H9 (cell line): ENCODE measurements at regions not wholly inside any gene's neighbourhood (a gene's known extent, or its start where the extent isn't known, plus 50 kb on each side); places are given as distances from the start of the nearest gene placed in this dataset.

Experiments
- DNase-seq: peaks from one replicate; pipeline ENCODE4 v3.0.0-alpha.2; 2017
- H2AFZ ChIP-seq: one replicate; pipeline ENCODE4 v1.6.1; 2013; ENCODE audit warnings: mild to moderate bottlenecking, low read length, control low read depth, moderate library complexity
- H2AK5ac ChIP-seq: 2 replicates; pipeline ENCODE4 v1.6.1; 2013; ENCODE audit warnings: low read length, control low read depth, mixed read lengths; ENCODE audit not compliant: insufficient read length
- H2BK120ac ChIP-seq: one replicate; pipeline ENCODE4 v1.6.1; 2013; ENCODE audit warnings: low read depth, mild to moderate bottlenecking, low read length, control low read depth, inconsistent platforms; ENCODE audit not compliant: poor library complexity, severe bottlenecking
- H2BK12ac ChIP-seq: 2 replicates; pipeline ENCODE4 v1.6.1; 2013; ENCODE audit warnings: low read length, control low read depth, mixed read lengths, low read depth; ENCODE audit not compliant: insufficient read length
- H2BK15ac ChIP-seq: 2 replicates; pipeline ENCODE4 v1.6.1; 2013; ENCODE audit warnings: low read depth, low read length, control low read depth
- H2BK20ac ChIP-seq: one replicate; pipeline ENCODE4 v1.6.1; 2013; ENCODE audit warnings: low read depth, mild to moderate bottlenecking, low read length, control low read depth, inconsistent platforms; ENCODE audit not compliant: poor library complexity, severe bottlenecking
- H2BK5ac ChIP-seq: 2 replicates; pipeline ENCODE4 v1.6.1; 2013; ENCODE audit warnings: low read length, control low read depth, mixed read lengths; ENCODE audit not compliant: insufficient read length
- H3K14ac ChIP-seq: 2 replicates; pipeline ENCODE4 v1.6.1; 2013; ENCODE audit warnings: low read length, control low read depth; ENCODE audit not compliant: insufficient read depth
- H3K18ac ChIP-seq: 2 replicates; pipeline ENCODE4 v1.6.1; 2013; ENCODE audit warnings: low read depth, mild to moderate bottlenecking, mixed read lengths, low read length, control low read depth; ENCODE audit not compliant: insufficient read length
- H3K23ac ChIP-seq: 2 replicates; pipeline ENCODE4 v1.6.1; 2013; ENCODE audit warnings: low read length, control low read depth, mixed read lengths, low read depth; ENCODE audit not compliant: insufficient read length
- H3K23me2 ChIP-seq: 2 replicates; pipeline ENCODE4 v1.6.1; 2013; ENCODE audit warnings: low read depth, mild to moderate bottlenecking, mixed read lengths, low read length, control low read depth; ENCODE audit not compliant: insufficient read length, poor library complexity, severe bottlenecking
- H3K27ac ChIP-seq: 2 replicates; pipeline ENCODE4 v1.5.1; 2013; ENCODE audit warnings: low read length, control low read depth, mixed read lengths, low read depth; ENCODE audit not compliant: insufficient read length
- H3K27me3 ChIP-seq: 2 replicates; pipeline ENCODE4 v1.6.1; 2013; ENCODE audit warnings: low read length, control low read depth, inconsistent platforms; ENCODE audit not compliant: insufficient read depth
- H3K4ac ChIP-seq: 2 replicates; pipeline ENCODE4 v1.6.1; 2013; ENCODE audit warnings: low read depth, mild to moderate bottlenecking, control low read depth, inconsistent platforms, low read length, moderate library complexity
- H3K4me1 ChIP-seq: 2 replicates; pipeline ENCODE4 v1.6.1; 2013; ENCODE audit warnings: low read length, control low read depth, inconsistent platforms; ENCODE audit not compliant: insufficient read depth
- H3K4me2 ChIP-seq: 2 replicates; pipeline ENCODE4 v1.6.1; 2013; ENCODE audit warnings: low read length, control low read depth, mixed read lengths; ENCODE audit not compliant: insufficient read length, insufficient read depth
- H3K56ac ChIP-seq: 2 replicates; pipeline ENCODE4 v1.6.1; 2013; ENCODE audit warnings: low read depth, mild to moderate bottlenecking, mixed read lengths, low read length, control low read depth; ENCODE audit not compliant: insufficient read length
- H3K79me1 ChIP-seq: 2 replicates; pipeline ENCODE4 v1.6.1; 2013; ENCODE audit warnings: low read depth, mild to moderate bottlenecking, moderate library complexity, low read length, control low read depth, inconsistent platforms; ENCODE audit not compliant: insufficient read depth, poor library complexity, severe bottlenecking
- H3K79me2 ChIP-seq: 2 replicates; pipeline ENCODE4 v1.6.1; 2013; ENCODE audit warnings: low read length, control low read depth, inconsistent platforms; ENCODE audit not compliant: insufficient read depth
- H3K9ac ChIP-seq: 2 replicates; pipeline ENCODE4 v1.6.1; 2013; ENCODE audit warnings: low read length, control low read depth, mixed read lengths; ENCODE audit not compliant: insufficient read length; ENCODE audit errors: extremely low read depth
- H3K9me3 ChIP-seq: one replicate; pipeline ENCODE4 v1.6.1; 2013; ENCODE audit warnings: low read depth, low read length, inconsistent platforms; ENCODE audit not compliant: control insufficient read depth
- H3T11ph ChIP-seq: one replicate; pipeline ENCODE4 v1.6.1; 2013; ENCODE audit warnings: mild to moderate bottlenecking, low read length, control low read depth, inconsistent platforms
- H4K20me1 ChIP-seq: one replicate; pipeline ENCODE4 v1.6.1; 2013; ENCODE audit not compliant: control insufficient read depth, insufficient read length, insufficient read depth
- H4K5ac ChIP-seq: 2 replicates; pipeline ENCODE4 v1.6.1; 2013; ENCODE audit warnings: low read depth, mild to moderate bottlenecking, mixed read lengths, low read length, control low read depth; ENCODE audit not compliant: insufficient read length
- H4K8ac ChIP-seq: replicated peaks from 2 replicates; pipeline ENCODE4 v1.6.1; 2013; ENCODE audit warnings: low read length, control low read depth, mixed read lengths, low read depth; ENCODE audit not compliant: insufficient read length
- H4K91ac ChIP-seq: 2 replicates; pipeline ENCODE4 v1.6.1; 2013; ENCODE audit warnings: low read depth, mild to moderate bottlenecking, moderate library complexity, mixed read lengths, low read length, control low read depth; ENCODE audit not compliant: insufficient read length
- H3K27ac Mint-ChIP-seq, 3 experiments: 2 replicates in 2 of 3; 3 replicates in 1 of 3; pipeline ENCODE4 v1.8.0; 2020 to 2021; ENCODE audit warnings: mixed read lengths in 3 of 3, mild to moderate bottlenecking in 1 of 3, moderate library complexity in 1 of 3
- H3K27me3 Mint-ChIP-seq: 2 replicates; pipeline ENCODE4 v1.8.0; 2021; ENCODE audit warnings: low read depth, mild to moderate bottlenecking, moderate library complexity, mixed read lengths
- H3K36me3 Mint-ChIP-seq, 3 experiments: 2 replicates in 2 of 3; 3 replicates in 1 of 3; pipeline ENCODE4 v1.8.0; 2020 to 2021; ENCODE audit warnings: low read depth in 3 of 3, mixed read lengths in 3 of 3; ENCODE audit not compliant: insufficient read depth in 1 of 3
- H3K4me1 Mint-ChIP-seq, 2 experiments: 2 replicates each; pipeline ENCODE4 v1.8.0; 2020; ENCODE audit warnings: mixed read lengths in 2 of 2
- H3K4me3 Mint-ChIP-seq, 2 experiments: 2 replicates in 1 of 2; 3 replicates in 1 of 2; pipeline ENCODE4 v1.8.0; 2020 to 2021; ENCODE audit warnings: mild to moderate bottlenecking in 2 of 2, mixed read lengths in 2 of 2, moderate library complexity in 1 of 2
- H3K9me3 Mint-ChIP-seq, 2 experiments: 2 replicates in 1 of 2; 3 replicates in 1 of 2; pipeline ENCODE4 v1.8.0; 2020; ENCODE audit warnings: mild to moderate bottlenecking in 2 of 2, mixed read lengths in 2 of 2, moderate library complexity in 1 of 2
- CTCF ChIP-seq: fragments of 200-600 bp; sonication (generic); conservative IDR thresholded peaks from 3 replicates; pipeline ENCODE4 v1.8.0; 2021; ENCODE audit warnings: antibody characterized with exemption, mild to moderate bottlenecking
- WGBS: extraction: QIAGEN DNeasy Blood & Tissue Kit; methylation state at CpG from one replicate; pipeline ENCODE4 v1.1.7; 2013; ENCODE audit warnings: missing lambda C conversion rate, low lambda C conversion rate, mixed read lengths; ENCODE audit not compliant: insufficient read length; ENCODE audit errors: extremely low coverage; 5-methylcytosine and 5-hydroxymethylcytosine counted together

DNA sequence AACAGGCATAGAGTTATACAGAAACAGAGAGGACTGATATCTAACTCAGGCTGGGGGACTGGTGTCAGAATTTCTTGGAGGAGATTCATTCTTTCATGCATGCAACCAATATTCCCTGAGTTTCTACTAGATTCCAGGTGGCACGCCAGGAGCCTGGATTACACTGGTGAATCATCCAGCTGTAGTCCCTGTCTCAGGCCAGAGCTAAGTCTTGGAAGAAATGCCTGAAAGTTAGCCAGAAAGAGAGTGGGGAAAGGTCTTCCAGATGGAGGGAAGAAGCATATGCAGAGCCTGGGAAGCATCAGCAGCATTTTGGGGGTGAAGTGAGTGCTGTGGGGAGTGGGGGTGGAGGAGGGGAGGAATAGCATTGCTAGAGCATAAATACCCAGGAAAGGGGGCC lies 239.1 kb downstream of the OMA1 start:
- no peak overlapping the region for H3K4me3 Mint-ChIP-seq

More for the DNA sequence above, 239.1 kb downstream of the OMA1 start:
- Histone ChIP-seq H3K56ac (no peak overlapping the region), H3K23me2 (no peaks in the 10 kb centered on the region), H3K27ac (no peak overlapping the region), H3K4me1 (peaks cover 5% of the 10 kb centered on the region), H3K23ac (no peak overlapping the region), H3K79me1 (no peaks in the 10 kb centered on the region), H3K27me3 (no peaks in the 10 kb centered on the region), H4K5ac (no peak overlapping the region), H3K18ac (no peak overlapping the region), H2BK20ac (no peak overlapping the region), H3K79me2 (no peaks in the 10 kb centered on the region), H3K9me3 (no peaks in the 10 kb centered on the region), H4K20me1 (no peaks in the 10 kb centered on the region), H3T11ph (no peak overlapping the region), H4K8ac (no peak overlapping the region), H2BK120ac (no peak overlapping the region), H2AFZ (no peak overlapping the region), H3K14ac (no peak overlapping the region), H2BK5ac (no peak overlapping the region), H3K4ac (no peak overlapping the region), H2BK15ac (no peak overlapping the region), H4K91ac (no peak overlapping the region), H3K9ac (no peak overlapping the region), H2AK5ac (no peak overlapping the region), H3K4me2 (no peak overlapping the region), H2BK12ac (no peak overlapping the region)
- Mint-ChIP-seq H3K9me3 (no peaks in the 10 kb centered on the region), H3K27me3 (no peaks in the 10 kb centered on the region), H3K27ac (no peak overlapping the region), H3K4me1 (peaks cover 21 to 25% of the 10 kb centered on the region in 2 experiments), H3K36me3 (no peaks in the 10 kb centered on the region)
- WGBS, result no CpG with 5 or more reads among the region's 1 CpG
- no peak for DNase-seq
- TF ChIP-seq CTCF, result no peak
